Neural progenitor cell (in vitro differentiated cells): ENCODE measurements at regions not wholly inside any gene's neighbourhood (a gene's known extent, or its start where the extent isn't known, plus 50 kb on each side); places are given as distances from the start of the nearest gene placed in this dataset.
"Not testable (repeated sequence)": the region's sequence is repeated elsewhere in the genome, so short reads cannot be mapped to it uniquely, and the experiment has no call there.

Source experiments
- DNase-seq: peaks from one replicate; pipeline ENCODE4 v3.0.0-alpha.2; 2016; ENCODE audit warnings: low spot score
- H2AFZ ChIP-seq: fragments of 200-600 bp; sonication (generic); replicated peaks from 2 replicates; pipeline ENCODE4 v1.6.1; 2016; ENCODE audit warnings: antibody characterized with exemption
- H3F3A ChIP-seq: fragments of 200-600 bp; sonication (generic); 2 replicates; pipeline ENCODE4 v1.6.1; 2016; ENCODE audit warnings: antibody characterized with exemption, low read depth
- H3K27ac ChIP-seq: fragments of 200-600 bp; sonication (generic); 2 replicates; pipeline ENCODE4 v1.5.1; 2016; ENCODE audit warnings: mild to moderate bottlenecking
- H3K27me3 ChIP-seq: fragments of 200-600 bp; sonication (generic); 2 replicates; pipeline ENCODE4 v1.6.1; 2016; ENCODE audit warnings: mild to moderate bottlenecking, moderate library complexity
- H3K36me3 ChIP-seq: fragments of 200-600 bp; sonication (generic); 2 replicates; pipeline ENCODE4 v1.5.1; 2016
- H3K4me1 ChIP-seq: fragments of 200-600 bp; sonication (generic); 2 replicates; pipeline ENCODE4 v1.6.1; 2016; ENCODE audit warnings: mixed run types
- H3K4me2 ChIP-seq: fragments of 200-600 bp; sonication (generic); 2 replicates; pipeline ENCODE4 v1.6.1; 2016
- H3K4me3 ChIP-seq: fragments of 200-600 bp; sonication (generic); 2 replicates; pipeline ENCODE4 v1.5.1; 2016
- H3K79me2 ChIP-seq: fragments of 200-600 bp; sonication (generic); 2 replicates; pipeline ENCODE4 v1.6.1; 2016; ENCODE audit warnings: low read depth
- H3K9ac ChIP-seq: fragments of 200-600 bp; sonication (generic); 2 replicates; pipeline ENCODE4 v1.6.1; 2016
- H3K9me3 ChIP-seq: fragments of 200-600 bp; sonication (generic); 2 replicates; pipeline ENCODE4 v1.5.1; 2016; ENCODE audit warnings: low read depth
- H4K20me1 ChIP-seq: fragments of 200-600 bp; sonication (generic); 2 replicates; pipeline ENCODE4 v1.6.1; 2016; ENCODE audit warnings: low read depth
- H3K27ac Mint-ChIP-seq: 3 replicates; pipeline ENCODE4 v1.8.0; 2021; ENCODE audit warnings: mixed read lengths
- H3K27me3 Mint-ChIP-seq: 2 replicates; pipeline ENCODE4 v1.8.0; 2022; ENCODE audit warnings: low read depth, mild to moderate bottlenecking, inconsistent platforms, moderate library complexity, mixed read lengths; ENCODE audit not compliant: insufficient read depth
- H3K36me3 Mint-ChIP-seq: 3 replicates; pipeline ENCODE4 v1.8.0; 2021; ENCODE audit warnings: mixed read lengths
- H3K4me1 Mint-ChIP-seq: 3 replicates; pipeline ENCODE4 v1.8.0; 2021; ENCODE audit warnings: mixed read lengths
- H3K4me3 Mint-ChIP-seq: 3 replicates; pipeline ENCODE4 v1.8.0; 2021; ENCODE audit warnings: mild to moderate bottlenecking, moderate library complexity, mixed read lengths
- H3K9me3 Mint-ChIP-seq: 3 replicates; pipeline ENCODE4 v1.8.0; 2020; ENCODE audit warnings: mixed read lengths
- CTCF ChIP-seq: fragments of 200-600 bp; sonication (generic); IDR thresholded peaks from 2 replicates; pipeline ENCODE4 v1.5.1; 2017; ENCODE audit warnings: antibody characterized with exemption, mild to moderate bottlenecking
- EZH2 ChIP-seq: fragments of 200-600 bp; sonication (generic); IDR thresholded peaks from 2 replicates; pipeline ENCODE4 v1.6.1; 2017; ENCODE audit warnings: antibody characterized with exemption, mild to moderate bottlenecking, moderate library complexity
- EZH2phosphoT487 ChIP-seq: fragments of 200-600 bp; sonication (generic); IDR thresholded peaks from 2 replicates; pipeline ENCODE4 v1.6.1; 2017; ENCODE audit warnings: antibody characterized with exemption

- H3K4me2 ChIP-seq, H3K79me2 ChIP-seq, H3K36me3 Mint-ChIP-seq, H3K27me3 ChIP-seq, H3K4me3 Mint-ChIP-seq, H3K27me3 Mint-ChIP-seq, H3F3A ChIP-seq, H3K9me3 ChIP-seq, H3K4me3 ChIP-seq, H3K27ac Mint-ChIP-seq, H3K9me3 Mint-ChIP-seq, H3K4me1 ChIP-seq, H4K20me1 ChIP-seq, H3K36me3 ChIP-seq, H2AFZ ChIP-seq, H3K9ac ChIP-seq, H3K27ac ChIP-seq, H3K4me1 Mint-ChIP-seq: not testable (repeated sequence)
- DNase-seq: peak; percentile 53
- TF ChIP-seq CTCF: peak; percentile 55
Measured at GRCh38 chr6:86175149-86175548, 532.5 kb upstream of the SYNCRIP start.

- no peaks in the 10 kb centered on the region for H3K27me3 ChIP-seq
- H4K20me1 ChIP-seq: no peaks in the 10 kb centered on the region
- Mint-ChIP-seq H3K4me1 (no peaks in the 10 kb centered on the region), H3K27ac (no peak overlapping the region), H3K36me3 (no peaks in the 10 kb centered on the region), H3K4me3 (no peak overlapping the region), H3K9me3 (no peaks in the 10 kb centered on the region), H3K27me3 (no peaks in the 10 kb centered on the region)
- no peak overlapping the region for H3K9ac ChIP-seq
- no peak overlapping the region for H2AFZ ChIP-seq
- H3K9me3 ChIP-seq: no peaks in the 10 kb centered on the region
- no peaks in the 10 kb centered on the region for H3K79me2 ChIP-seq
- H3K27ac ChIP-seq: no peak overlapping the region
- H3K4me2 ChIP-seq: no peak overlapping the region
- no peaks in the 10 kb centered on the region for H3K4me1 ChIP-seq
- H3F3A ChIP-seq: no peaks in the 10 kb centered on the region
- H3K4me3 ChIP-seq: no peak overlapping the region
- no peak for DNase-seq
- TF ChIP-seq CTCF (no peak), EZH2phosphoT487 (no peak), EZH2 (no peak)
- no peaks in the 10 kb centered on the region for H3K36me3 ChIP-seq
Measured at GRCh38 chr6:86154852-86155251, 512.2 kb upstream of the SYNCRIP start.

- peaks cover 2% of the 10 kb centered on the region for H3K27me3 Mint-ChIP-seq
- no peak overlapping the region for H3K27ac Mint-ChIP-seq
- no peaks in the 10 kb centered on the region for H3K4me1 Mint-ChIP-seq
- H3K27ac ChIP-seq: no peak overlapping the region
- H3F3A ChIP-seq: no peaks in the 10 kb centered on the region
- no peaks in the 10 kb centered on the region for H3K27me3 ChIP-seq
- H3K79me2 ChIP-seq: no peaks in the 10 kb centered on the region
- H3K4me3 Mint-ChIP-seq: no peak overlapping the region
- H2AFZ ChIP-seq: peak overlapping the region; percentile 17
- H3K9me3 Mint-ChIP-seq: no peaks in the 10 kb centered on the region
- H3K9ac ChIP-seq: no peak overlapping the region
- no peaks in the 10 kb centered on the region for H3K4me1 ChIP-seq
- no peaks in the 10 kb centered on the region for H3K36me3 Mint-ChIP-seq
- no peak overlapping the region for H3K4me2 ChIP-seq
- TF ChIP-seq EZH2 (no peak), CTCF (no peak)
- H3K36me3 ChIP-seq: no peaks in the 10 kb centered on the region
- H4K20me1 ChIP-seq: no peaks in the 10 kb centered on the region
- no peaks in the 10 kb centered on the region for H3K9me3 ChIP-seq
- no peak for DNase-seq
- no peak overlapping the region for H3K4me3 ChIP-seq
Measured at GRCh38 chr6:86153521-86153920, 510.8 kb upstream of the SYNCRIP start.

- Histone ChIP-seq H3K9ac (no peak overlapping the region), H3K4me1 (no peaks in the 10 kb centered on the region), H3K36me3 (no peaks in the 10 kb centered on the region), H3K27me3 (no peaks in the 10 kb centered on the region), H3K4me3 (no peak overlapping the region), H3K9me3 (no peaks in the 10 kb centered on the region), H3F3A (no peaks in the 10 kb centered on the region), H3K79me2 (no peaks in the 10 kb centered on the region), H3K4me2 (no peak overlapping the region), H2AFZ (no peak overlapping the region), H4K20me1 (no peaks in the 10 kb centered on the region), H3K27ac (no peak overlapping the region)
- TF ChIP-seq EZH2phosphoT487 (no peak), CTCF (no peak), EZH2 (no peak)
- no peaks in the 10 kb centered on the region for H3K36me3 Mint-ChIP-seq
- no peaks in the 10 kb centered on the region for H3K4me1 Mint-ChIP-seq
- no peak for DNase-seq
- no peaks in the 10 kb centered on the region for H3K9me3 Mint-ChIP-seq
- H3K27me3 Mint-ChIP-seq: peaks cover 2% of the 10 kb centered on the region
- no peak overlapping the region for H3K27ac Mint-ChIP-seq
- H3K4me3 Mint-ChIP-seq: no peak overlapping the region
Measured at GRCh38 chr6:86152546-86152945, 509.9 kb upstream of the SYNCRIP start.
